ENCODE measurements at regions not wholly inside any gene's neighbourhood (a gene's known extent, or its start where the extent isn't known, plus 50 kb on each side); places are given as distances from the start of the nearest gene placed in this dataset.

DNA sequence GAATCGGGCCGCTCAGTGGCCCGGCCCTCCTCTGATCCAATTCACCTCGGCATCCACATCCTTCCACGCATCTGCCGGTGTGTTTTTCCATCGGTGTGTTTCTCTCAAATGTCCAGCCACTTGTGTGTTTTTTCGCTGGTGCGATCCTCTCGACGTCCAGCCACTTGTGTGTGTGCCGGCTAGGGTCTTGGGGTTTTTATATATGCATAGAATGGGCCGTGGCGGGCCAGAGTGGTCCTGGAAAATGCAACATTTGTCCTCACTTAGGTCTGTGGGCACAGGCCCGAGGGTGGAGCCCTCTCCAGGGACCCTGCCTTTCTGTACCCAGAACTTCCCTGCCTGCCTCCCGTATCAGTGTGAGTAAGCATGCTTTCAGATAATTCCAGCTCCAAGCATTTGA is 1106.4 kb downstream of the AMY1C start:
- DNase-seq: no peak

DNA sequence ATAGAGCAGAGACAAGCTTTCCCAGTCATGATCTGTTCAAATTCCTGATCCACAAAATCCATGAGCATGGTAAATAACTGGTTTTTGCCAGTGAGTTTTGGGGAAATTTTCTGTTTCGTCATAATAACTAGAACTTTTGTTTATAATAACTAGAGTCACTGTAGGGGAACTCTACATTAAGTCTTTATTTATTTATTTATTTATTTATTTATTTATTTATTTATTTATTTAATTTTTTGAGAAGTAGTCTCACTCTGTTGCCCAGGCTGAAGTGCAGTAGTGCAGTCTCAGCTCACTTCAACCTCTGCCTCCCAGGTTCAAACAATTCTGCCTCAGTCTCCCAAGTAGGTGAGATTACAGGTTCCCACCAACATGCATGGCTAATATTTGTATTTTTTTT is 1106.8 kb downstream of the AMY1C start:
- no peak for DNase-seq

DNA sequence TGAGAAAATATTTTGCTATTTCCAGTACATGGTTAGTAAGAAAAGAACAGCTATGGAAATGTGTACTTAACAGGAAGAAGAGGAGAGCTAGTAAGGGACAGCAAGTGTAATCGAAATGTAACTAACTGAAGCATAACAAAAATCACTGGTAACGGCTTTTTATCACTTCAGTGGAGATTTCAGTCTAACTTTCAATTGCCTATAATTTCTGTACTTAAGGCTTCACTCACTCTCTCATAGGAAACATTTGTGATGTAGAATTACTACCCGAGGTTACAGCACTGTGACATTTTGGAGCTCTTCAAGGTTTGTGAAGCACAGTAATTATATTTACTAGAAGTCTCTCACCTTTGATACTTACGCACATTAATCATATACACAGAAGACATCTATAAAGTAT is 1119.1 kb downstream of the AMY1C start:
- DNase-seq: no peak

DNA sequence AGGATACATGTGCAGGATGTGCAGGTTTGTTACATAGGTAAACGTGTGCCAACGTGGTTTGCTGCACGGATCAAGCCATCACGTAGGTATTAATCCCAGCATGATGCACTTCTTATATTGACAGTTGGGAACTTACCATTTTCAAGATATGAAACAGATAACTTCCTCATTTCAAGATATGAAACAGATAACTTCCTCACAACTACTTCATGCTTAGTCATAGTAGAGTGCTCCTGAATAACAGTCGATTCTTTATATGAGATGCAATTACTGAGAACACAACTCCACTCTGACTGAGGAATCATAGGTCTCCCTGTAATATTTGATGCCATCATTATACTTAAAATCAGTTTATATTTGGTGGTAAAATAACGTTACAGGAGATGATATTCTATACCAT is 1124.3 kb downstream of the AMY1C start:
- DNase-seq: no peak

DNA sequence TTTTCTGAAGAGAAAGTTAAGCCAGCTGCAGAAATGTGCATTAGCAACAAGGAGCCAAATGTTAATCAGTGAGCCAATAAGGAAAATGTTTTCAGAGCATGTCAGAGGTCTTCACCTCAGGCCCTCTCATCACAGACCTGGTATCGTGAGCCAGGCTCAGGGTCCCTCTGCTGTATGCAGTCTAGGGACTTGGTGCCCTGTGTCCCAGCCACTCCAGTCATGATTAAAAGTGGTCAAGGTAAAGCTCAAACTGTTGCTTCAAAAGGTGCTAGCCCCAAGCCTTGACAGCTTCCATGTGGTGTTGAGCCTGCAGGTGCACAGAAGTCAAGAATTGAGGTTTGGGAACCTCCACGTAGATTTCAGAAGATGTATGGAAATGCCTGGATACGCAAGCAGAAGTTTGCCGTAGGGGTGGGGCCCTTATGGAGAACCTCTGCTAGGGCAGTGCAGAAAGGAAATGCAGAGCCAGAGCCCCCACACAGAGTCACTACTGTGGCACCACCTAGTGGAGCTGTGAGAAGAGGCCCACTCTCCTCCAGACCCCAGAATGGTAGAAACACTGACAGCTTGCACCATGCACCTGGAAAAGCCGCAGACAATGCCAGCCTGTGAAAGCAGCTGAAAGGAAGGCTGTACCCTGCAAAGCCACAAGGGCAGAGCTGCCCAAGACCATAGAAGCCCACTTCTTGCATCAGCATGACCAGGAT is 1128.7 kb downstream of the AMY1C start:
- DNase-seq: no peak

DNA sequence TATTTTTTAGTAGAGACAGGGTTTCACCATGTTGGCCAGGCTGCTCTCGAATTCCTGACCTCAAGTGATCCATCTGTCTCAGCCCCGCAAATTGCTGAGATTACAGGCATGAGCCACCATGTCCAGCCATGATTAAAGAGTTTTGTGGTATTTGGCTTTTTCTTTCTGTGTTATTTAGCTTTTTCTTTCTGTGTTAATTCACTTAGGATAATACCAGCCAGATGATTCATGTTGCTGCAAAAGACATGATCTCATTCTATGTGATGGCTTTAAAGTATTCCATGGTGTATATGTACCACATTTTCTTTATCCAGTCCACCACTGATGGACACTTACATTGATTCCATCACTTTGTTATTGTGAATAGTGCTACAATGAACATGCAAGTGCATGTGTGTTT is 1135.2 kb downstream of the AMY1C start:
- no peak for DNase-seq

DNA sequence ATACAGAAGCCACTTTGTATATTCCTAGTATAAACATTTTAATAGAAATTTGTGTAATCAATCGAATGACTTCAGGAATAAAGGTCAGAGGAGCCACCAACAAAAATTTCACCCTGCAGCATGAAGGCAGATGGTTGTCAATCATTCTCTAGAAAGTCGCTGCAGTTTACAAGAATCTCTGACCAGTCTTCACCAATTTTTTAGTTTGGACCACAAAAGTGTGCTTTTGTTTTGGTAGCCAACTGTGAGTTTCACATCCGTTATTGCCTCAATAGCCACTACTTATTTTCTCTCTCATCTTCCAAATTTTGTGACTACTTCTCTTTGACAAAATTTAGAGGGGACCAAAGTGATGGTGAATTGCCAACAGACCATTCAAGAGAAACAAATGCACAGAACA is 1155.6 kb downstream of the AMY1C start:
- no peak for DNase-seq

DNA sequence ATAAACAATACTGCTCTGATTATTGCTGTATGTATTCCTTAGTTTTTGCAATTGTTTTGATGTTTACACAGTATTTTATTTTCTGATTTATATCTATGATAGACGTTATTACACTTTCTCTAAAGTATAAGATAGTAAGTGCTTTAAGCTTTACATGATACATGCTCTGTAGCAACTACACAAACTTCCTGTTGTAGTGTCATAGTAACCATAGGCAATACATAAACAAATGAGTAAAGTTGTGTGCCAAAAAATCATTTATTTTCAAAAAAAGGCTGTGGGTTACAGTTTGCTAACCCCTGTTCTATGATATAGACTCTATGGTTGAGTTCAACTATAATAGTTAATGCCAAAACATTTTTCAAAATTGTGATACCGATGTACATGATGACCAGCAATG is 1156.4 kb downstream of the AMY1C start:
- no peak for DNase-seq

DNA sequence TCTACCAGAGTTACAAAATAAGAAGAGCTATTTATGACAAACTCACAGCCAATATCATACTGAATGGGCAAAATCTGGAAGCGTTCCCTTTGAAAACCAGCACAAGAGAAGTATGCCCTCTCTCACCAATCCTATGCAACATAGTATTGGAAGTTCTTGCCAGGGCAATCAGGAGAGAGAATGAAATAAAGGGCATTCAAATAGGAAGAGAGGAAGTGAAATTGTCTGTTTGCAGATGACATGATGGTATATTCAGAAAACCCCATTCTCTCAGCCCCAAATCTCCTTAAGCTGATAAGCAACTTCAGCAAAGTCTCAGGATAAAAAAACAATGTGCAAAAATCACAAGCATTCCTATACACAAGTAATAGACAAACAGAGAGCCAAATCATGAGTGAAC is 1169.5 kb downstream of the AMY1C start:
- DNase-seq: no peak

DNA sequence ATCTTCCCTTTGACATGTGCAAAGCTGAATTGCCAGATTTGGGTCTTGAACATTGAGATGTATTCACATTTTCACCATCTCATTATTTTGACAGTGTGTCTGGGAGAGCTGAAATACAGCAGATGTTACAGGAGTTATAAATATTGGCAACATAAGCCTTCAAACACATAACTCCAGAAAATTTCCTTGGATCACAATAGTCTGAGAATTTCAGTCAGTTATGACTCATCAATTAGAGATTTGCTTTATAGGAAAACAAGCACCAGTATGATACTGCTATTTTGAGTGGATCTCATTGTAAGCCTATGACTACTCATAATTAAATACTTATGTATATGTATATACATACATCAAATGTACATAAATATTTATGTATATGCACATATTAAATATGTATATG is 1171.8 kb downstream of the AMY1C start:
- DNase-seq: no peak

DNA sequence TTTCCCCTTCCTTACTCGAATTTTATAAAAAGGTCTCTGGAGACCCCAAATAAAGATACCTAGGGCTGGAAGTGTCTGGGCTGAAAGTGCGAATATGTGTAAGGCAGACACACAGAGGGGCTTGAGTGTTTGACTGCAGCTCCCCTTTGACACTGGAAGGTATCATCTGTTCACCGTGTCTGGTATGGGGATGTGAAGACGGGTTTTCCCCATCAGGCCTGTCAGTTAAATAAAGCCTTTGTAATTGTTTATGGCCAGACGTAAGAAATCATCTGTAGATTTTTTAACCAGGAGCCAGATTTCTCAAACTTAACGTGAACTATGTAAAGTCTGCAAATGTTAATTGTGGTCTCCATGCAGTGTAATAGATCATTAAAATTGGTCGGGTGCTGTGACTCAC is 1173.4 kb downstream of the AMY1C start:
- no peak for DNase-seq

DNA sequence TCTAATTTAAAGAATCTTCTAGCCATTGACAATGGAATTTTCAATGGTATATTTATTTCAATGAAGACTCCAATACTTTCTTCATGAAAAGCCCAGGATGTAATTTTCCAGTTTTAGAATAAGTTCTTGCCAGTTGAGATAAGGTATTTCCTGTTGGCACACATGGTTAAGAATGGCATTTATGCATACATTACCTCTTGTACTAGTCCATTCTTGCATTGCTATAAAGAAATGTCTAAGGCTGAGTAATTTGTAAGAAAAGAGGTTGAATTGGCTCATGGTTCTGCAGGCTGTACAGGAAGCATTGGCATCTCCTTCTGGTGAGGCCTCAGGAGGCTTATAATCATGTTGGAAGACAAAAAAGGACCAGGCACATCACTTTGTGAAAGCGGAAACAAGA is 1179.6 kb downstream of the AMY1C start:
- no peak for DNase-seq

DNA sequence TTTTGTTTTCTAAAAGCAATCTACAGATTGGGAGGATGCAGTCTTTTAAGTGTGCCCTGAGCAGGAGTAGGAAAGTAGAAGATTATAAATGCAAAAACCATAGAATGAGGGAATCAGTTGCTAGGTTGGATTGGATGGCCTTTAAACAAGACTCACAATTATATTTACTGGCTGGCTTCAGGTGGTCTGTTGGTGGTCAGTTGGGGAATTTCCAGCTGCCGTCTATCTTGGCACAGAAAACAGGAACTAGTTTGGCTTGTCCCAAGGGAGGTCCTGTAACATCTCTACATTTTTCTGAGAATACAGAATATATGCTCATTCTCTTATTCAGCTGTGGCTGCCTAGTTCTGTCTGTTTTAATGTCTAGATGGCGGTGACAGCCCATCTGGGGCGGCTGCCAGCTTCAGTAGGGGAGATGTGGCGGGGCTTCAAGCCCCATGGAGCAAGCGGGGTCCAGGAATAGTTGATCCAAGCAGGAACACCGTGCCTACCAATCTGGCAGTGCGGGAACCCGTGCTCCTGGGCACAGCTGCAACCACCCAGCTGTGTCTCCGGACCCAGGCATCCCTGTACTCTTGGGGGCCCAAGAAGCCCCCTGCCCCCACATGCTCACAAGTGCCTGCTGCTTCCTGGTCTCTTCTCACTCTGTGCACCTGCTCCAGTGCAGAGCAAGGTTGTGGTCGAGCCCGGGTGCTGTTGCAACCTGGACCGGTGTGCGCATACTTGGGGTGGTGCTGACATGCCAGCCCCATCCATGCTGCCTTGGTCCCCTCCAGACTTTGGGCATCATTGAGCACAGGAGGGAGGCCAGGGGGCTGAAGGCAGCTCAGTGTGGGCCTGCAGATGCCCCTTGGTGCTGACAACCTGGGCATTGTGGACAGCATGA is 1182.6 kb downstream of the AMY1C start:
- DNase-seq: no peak

DNA sequence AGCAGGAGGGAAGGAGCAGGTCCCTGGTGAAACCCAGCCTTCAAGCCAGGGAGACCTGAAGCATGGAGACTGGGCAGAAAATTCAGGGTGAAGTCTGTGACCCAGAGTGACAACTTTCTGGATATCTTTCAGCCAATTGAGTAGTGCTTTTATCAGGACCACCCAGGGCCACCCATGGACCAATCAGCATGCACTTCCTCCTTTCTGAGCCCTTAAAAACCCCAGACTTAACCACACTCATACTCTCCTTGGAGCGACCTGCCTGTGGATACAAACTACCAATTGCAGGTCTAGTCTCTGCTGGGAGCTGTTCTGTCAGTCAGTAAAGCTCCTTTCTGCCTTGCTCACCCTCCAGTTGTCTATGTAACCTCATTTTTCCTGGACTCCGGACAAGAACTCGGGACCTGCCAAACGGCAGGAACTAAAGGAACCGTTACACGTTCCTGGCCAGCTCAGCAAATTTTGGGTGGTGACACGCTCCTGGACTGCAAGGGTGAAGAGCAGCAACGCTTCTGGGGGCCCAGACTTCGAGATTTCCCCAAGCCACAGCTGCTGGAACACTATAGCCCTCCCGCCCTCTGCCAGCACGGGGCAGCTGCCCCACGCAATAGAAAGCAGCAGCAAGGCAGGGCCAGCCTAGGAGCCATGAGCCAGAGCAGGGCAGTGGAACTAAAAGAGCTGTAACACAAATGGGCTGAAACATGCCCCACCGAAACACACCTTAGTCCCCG is 1183.4 kb downstream of the AMY1C start:
- DNase-seq: no peak

DNA sequence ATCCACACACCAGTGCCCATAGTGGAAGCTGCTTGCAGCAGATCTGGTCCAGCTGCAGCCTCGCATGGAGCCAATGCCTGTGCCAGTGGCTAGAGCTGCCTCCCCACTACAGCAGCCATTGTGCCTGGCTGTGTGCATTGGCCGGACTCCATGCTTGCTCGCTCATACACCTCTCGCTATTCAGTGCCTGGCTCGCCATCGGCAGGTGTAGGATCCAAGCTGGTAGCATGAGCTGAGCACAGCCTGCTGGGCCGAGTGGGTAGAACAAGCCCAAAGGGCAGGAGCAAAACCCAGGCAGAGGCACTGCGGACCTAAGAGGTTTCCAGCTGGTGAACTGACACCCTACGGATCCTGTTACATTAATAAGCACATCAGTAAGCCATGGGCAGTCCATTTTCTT is 1184.1 kb downstream of the AMY1C start:
- DNase-seq: no peak

DNA sequence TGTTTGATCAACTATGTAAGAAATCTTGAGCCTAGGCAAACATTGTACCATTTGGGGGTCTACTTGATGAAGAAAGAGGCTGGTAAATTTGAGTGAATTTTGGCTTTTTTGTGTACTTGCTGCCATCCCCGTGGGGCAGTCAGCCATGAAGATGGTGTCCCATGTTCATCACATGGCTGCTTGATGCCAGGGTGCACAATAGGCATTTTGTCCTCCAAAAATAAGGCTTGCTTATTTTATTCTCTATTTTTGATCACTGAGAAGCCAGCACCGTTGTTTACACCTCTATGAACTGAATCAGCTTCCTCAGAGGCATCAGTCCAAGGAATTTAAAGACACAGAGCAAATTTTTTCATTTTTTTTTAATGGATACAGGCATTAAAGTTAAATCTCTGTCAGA is 1195.7 kb downstream of the AMY1C start:
- no peak for DNase-seq

DNA sequence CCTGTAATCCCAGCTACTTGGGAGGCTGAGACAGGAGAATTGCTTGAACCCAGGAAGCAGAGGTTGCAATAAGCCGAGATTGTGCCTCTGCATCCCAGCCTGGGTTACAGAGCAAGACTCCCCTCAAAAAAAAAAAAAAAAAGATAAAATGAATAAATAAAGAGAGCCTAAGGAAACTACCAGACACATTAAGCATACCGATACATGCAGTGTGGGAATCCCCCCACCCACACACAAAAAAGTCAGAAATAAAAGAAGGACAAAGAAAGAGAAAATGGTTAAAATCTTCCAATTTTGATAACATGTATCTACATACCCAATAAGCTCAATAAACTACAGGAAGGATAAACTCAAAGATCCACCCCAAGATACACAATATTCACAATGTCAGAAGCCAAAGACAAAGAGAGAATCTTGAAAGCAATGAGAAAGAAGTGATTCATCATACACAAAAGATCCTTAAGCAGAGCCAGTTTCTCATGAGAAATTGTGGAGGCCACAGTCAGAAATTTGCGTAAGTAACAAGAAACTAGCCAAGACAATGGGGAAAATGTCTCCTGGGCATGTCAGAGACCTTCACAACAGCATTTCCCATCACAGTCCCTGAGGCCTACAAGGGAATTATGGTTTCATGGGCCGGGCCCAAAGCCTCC is 1197.0 kb downstream of the AMY1C start:
- DNase-seq: no peak

DNA sequence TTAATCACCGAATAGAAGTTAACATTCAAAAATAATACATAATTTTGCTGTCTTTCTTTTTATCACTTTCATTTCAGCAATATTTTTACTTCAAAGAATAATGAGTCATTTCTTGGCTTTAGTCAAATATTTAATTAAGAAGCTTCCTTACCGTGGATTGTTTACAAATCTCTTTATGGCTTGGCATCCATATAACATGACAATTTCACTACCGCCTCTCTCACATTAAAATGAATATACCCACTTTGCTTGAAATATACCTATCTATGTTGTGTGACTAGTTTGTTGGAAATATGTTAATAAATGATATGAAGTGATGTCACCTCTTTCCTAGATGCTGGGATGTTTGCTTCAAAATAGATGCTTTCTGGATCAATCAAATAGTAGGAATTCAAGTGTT is 1203.9 kb downstream of the AMY1C start:
- no peak for DNase-seq

DNA sequence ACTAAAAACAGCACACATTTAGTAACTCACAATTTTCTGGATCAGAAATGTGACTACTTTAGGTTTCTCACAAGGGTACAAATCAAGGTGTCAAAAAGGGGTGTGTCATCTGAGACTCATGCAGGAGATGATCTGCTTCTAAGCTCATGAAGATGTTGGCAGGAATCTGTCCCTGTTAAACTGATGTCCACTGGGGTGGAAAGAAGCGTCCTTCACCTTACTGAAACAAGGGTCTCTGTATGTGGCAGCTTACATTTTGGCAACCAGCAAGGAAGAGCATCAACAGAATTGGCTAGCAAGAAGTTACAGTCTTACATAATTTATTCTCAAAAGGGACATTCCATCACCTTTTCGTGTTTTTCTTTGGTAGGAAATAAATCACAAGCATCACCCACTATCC is 1223.8 kb downstream of the AMY1C start:
- no peak for DNase-seq

DNA sequence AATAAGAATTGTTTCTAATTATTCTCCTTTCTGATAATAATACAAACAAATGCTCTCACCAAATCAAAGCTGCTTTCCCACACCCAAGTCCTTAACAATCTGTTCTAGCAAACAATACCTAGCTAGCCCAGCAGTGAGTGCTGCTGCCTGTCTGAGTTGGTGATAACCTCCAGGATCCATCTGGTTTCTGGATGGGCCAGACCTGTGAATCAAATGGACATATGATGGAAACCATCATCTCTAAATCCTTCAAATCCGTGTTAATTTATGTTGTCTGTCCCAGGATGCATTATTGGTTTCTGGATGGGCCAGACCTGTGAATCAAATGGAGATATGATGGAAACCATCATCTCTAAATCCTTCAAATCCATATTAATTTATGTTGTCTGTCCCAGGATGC is 1230.0 kb downstream of the AMY1C start:
- no peak for DNase-seq

DNA sequence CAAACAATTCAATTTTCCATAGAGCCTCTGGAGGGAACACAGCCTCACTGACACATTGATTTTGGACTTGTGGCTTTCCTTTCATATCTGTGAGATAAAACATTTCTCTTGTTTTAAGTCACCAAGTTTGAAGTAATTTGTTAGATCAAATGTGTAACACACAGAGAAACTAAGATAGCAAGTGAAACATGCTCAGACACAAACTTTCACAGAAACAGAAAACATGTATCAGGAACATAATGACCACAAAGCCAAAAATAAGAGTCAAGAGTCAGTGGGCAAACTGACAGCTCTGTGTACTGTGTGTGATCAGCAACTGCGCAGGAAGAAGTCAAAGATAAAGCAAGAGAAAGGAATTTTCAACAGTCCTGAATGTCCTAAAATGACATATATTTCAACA is 1237.5 kb downstream of the AMY1C start:
- DNase-seq: no peak

DNA sequence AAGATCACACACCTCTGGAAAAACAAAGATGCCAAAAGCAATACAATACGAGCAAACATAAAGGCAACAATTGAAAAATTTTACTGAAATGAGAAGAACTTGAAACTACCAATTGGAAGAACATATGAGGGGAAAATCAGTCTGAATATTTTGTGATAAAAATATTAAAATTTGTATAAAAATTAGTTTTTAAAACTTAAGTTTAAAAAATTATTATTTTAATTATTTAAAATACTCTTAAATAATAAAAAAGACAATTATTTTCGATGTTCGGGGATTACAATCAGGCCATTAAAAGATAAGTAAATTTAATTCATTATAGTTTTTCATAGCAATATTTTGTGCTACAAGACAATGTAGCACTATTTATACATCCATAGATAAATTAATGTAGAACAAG is 1239.3 kb downstream of the AMY1C start:
- DNase-seq: no peak

DNA sequence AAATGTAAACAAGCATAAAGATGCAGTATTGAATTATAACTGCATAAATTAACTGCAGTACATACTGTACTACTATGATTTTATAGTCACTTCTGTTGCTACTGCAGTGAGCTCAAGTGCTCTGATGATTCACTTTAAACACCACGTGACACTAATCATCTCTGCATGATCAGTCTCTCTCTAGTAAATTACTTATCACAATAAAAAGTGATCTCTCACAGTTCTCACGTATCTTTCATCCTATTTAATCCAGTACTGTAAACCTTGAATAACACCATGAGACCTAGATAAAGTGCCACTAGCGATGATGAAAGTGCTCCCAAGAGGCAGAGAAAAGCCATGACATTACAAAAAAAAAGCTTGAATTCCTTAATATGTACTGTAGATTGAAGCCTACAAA is 1242.0 kb downstream of the AMY1C start:
- DNase-seq: peak; percentile 42

Data from SHP77 treated with DMSO at 0.1 percent for 48 hours (cell line).